Parathyroid adenoma (tissue), 2 donors: ENCODE measurements at regions not wholly inside any gene's neighbourhood (a gene's known extent, or its start where the extent isn't known, plus 50 kb on each side); places are given as distances from the start of the nearest gene placed in this dataset.

Experiments
- H2AFZ ChIP-seq: fragments of 300-600 bp; sonication (generic); one replicate; pipeline ENCODE4 v1.7.0; 2017; ENCODE audit warnings: antibody characterized with exemption, mild to moderate bottlenecking
- H3K27ac ChIP-seq: fragments of 300-600 bp; sonication (generic); one replicate; pipeline ENCODE4 v1.7.0; 2017
- H3K27me3 ChIP-seq: fragments of 300-600 bp; sonication (generic); one replicate; pipeline ENCODE4 v1.7.0; 2017; ENCODE audit warnings: low read length; ENCODE audit not compliant: control insufficient read depth, insufficient read depth
- H3K36me3 ChIP-seq: fragments of 300-600 bp; sonication (generic); one replicate; pipeline ENCODE4 v1.7.0; 2017; ENCODE audit warnings: low read length; ENCODE audit not compliant: control insufficient read depth, insufficient read depth
- H3K4me1 ChIP-seq: fragments of 300-600 bp; sonication (generic); one replicate; pipeline ENCODE4 v1.7.0; 2017; ENCODE audit warnings: control low read depth
- H3K4me2 ChIP-seq: fragments of 300-600 bp; sonication (generic); one replicate; pipeline ENCODE4 v1.7.0; 2017; ENCODE audit warnings: low read length
- H3K4me3 ChIP-seq: fragments of 300-600 bp; sonication (generic); one replicate; pipeline ENCODE4 v1.7.0; 2017; ENCODE audit warnings: low read depth, low read length
- H3K79me2 ChIP-seq: fragments of 300-600 bp; sonication (generic); one replicate; pipeline ENCODE4 v1.7.0; 2017; ENCODE audit warnings: control low read depth
- H3K9ac ChIP-seq: fragments of 300-600 bp; sonication (generic); one replicate; pipeline ENCODE4 v1.7.0; 2017; ENCODE audit warnings: mild to moderate bottlenecking
- H3K9me3 ChIP-seq: fragments of 300-600 bp; sonication (generic); one replicate; pipeline ENCODE4 v1.7.0; 2017; ENCODE audit warnings: low read length; ENCODE audit not compliant: control insufficient read depth
- CTCF ChIP-seq: fragments of 300-600 bp; sonication (generic); IDR thresholded peaks from one replicate; pipeline ENCODE4 v1.7.0; 2017; ENCODE audit warnings: antibody characterized with exemption, mild to moderate bottlenecking
- donor health status: primary hyperparathyroidism.

GRCh38 chr7:115125312-115125711 is 203.4 kb downstream of the MDFIC start:
- Histone ChIP-seq H3K36me3 (no peaks in the 10 kb centered on the region), H2AFZ (no peak overlapping the region), H3K27me3 (no peaks in the 10 kb centered on the region), H3K79me2 (no peaks in the 10 kb centered on the region), H3K4me2 (no peak overlapping the region), H3K27ac (no peak overlapping the region), H3K4me1 (no peaks in the 10 kb centered on the region), H3K9me3 (no peaks in the 10 kb centered on the region), H3K9ac (no peak overlapping the region), H3K4me3 (no peak overlapping the region)
- no peak for TF ChIP-seq CTCF

GRCh38 chr7:115124409-115124939 is 202.6 kb downstream of the MDFIC start:
- H3K4me3 ChIP-seq: no peak overlapping the region
- TF ChIP-seq CTCF: no peak
- H3K9me3 ChIP-seq: no peaks in the 10 kb centered on the region
- no peaks in the 10 kb centered on the region for H3K27me3 ChIP-seq
- H3K79me2 ChIP-seq: no peaks in the 10 kb centered on the region
- H3K9ac ChIP-seq: no peak overlapping the region
- no peaks in the 10 kb centered on the region for H3K36me3 ChIP-seq
- H3K4me2 ChIP-seq: no peak overlapping the region
- no peak overlapping the region for H3K27ac ChIP-seq
- H3K4me1 ChIP-seq: no peaks in the 10 kb centered on the region
- no peak overlapping the region for H2AFZ ChIP-seq

GRCh38 chr7:115123441-115123840 is 201.5 kb downstream of the MDFIC start:
- Histone ChIP-seq H3K4me2 (no peak overlapping the region), H3K9ac (no peak overlapping the region), H2AFZ (no peak overlapping the region), H3K9me3 (no peaks in the 10 kb centered on the region), H3K27me3 (no peaks in the 10 kb centered on the region), H3K4me3 (no peak overlapping the region), H3K27ac (no peak overlapping the region), H3K36me3 (no peaks in the 10 kb centered on the region), H3K79me2 (no peaks in the 10 kb centered on the region), H3K4me1 (no peaks in the 10 kb centered on the region)
- no peak for TF ChIP-seq CTCF

- no peak for TF ChIP-seq CTCF
- no peaks in the 10 kb centered on the region for H3K4me1 ChIP-seq
- H3K9me3 ChIP-seq: no peaks in the 10 kb centered on the region
- no peaks in the 10 kb centered on the region for H3K36me3 ChIP-seq
- H2AFZ ChIP-seq: no peak overlapping the region
- no peak overlapping the region for H3K4me3 ChIP-seq
- no peak overlapping the region for H3K9ac ChIP-seq
- no peaks in the 10 kb centered on the region for H3K27me3 ChIP-seq
- no peak overlapping the region for H3K27ac ChIP-seq
- H3K79me2 ChIP-seq: no peaks in the 10 kb centered on the region
- H3K4me2 ChIP-seq: no peak overlapping the region
Observed at GRCh38 chr7:115122388-115122787, 200.5 kb downstream of the MDFIC start.

- no peak overlapping the region for H3K9ac ChIP-seq
- no peak overlapping the region for H2AFZ ChIP-seq
- H3K79me2 ChIP-seq: no peaks in the 10 kb centered on the region
- H3K4me2 ChIP-seq: no peak overlapping the region
- no peaks in the 10 kb centered on the region for H3K9me3 ChIP-seq
- H3K36me3 ChIP-seq: no peaks in the 10 kb centered on the region
- no peak overlapping the region for H3K27ac ChIP-seq
- no peaks in the 10 kb centered on the region for H3K27me3 ChIP-seq
- no peak overlapping the region for H3K4me3 ChIP-seq
- no peak for TF ChIP-seq CTCF
- H3K4me1 ChIP-seq: no peaks in the 10 kb centered on the region
Observed at GRCh38 chr7:115117748-115118147, 195.9 kb downstream of the MDFIC start.
